Activated CD4-positive, alpha-beta T cell treated with anti-CD3 and anti-CD28 coated beads, Interleukin-2, amount 10 ng/mL, durations not matched to agents 7 days and 5 days (primary cell): ENCODE measurements at regions not wholly inside any gene's neighbourhood (a gene's known extent, or its start where the extent isn't known, plus 50 kb on each side); places are given as distances from the start of the nearest gene placed in this dataset.

Experiments used
- CTCF ChIA-PET: fragments of 350-600 bp; sonication (Branson Sonifier 250); formaldehyde crosslinking; loops from one replicate; lab custom pipeline; 2021; ENCODE audit warnings: antibody characterized with exemption; lab: Charles Lee
- POLR2A ChIA-PET: fragments of 350-600 bp; sonication (Branson Sonifier 250); formaldehyde crosslinking; loops from one replicate; lab custom pipeline; 2021; ENCODE audit warnings: antibody characterized with exemption; lab: Charles Lee
- DNase-seq: peaks from one replicate; pipeline ENCODE4 v3.0.0-alpha.2; 2020
- H3K27ac Mint-ChIP-seq: one replicate; pipeline ENCODE4 v1.8.0; 2021; ENCODE audit warnings: mild to moderate bottlenecking, moderate library complexity, mixed read lengths
- H3K27me3 Mint-ChIP-seq: one replicate; pipeline ENCODE4 v1.8.0; 2021; ENCODE audit warnings: mixed read lengths
- H3K36me3 Mint-ChIP-seq: one replicate; pipeline ENCODE4 v1.8.0; 2021; ENCODE audit warnings: low read depth, mixed read lengths
- H3K4me1 Mint-ChIP-seq: one replicate; pipeline ENCODE4 v1.8.0; 2021; ENCODE audit warnings: mixed read lengths
- H3K4me3 Mint-ChIP-seq: one replicate; pipeline ENCODE4 v1.8.0; 2021; ENCODE audit warnings: mild to moderate bottlenecking, moderate library complexity, mixed read lengths
- H3K9me3 Mint-ChIP-seq: one replicate; pipeline ENCODE4 v1.8.0; 2021; ENCODE audit warnings: mixed read lengths

DNA sequence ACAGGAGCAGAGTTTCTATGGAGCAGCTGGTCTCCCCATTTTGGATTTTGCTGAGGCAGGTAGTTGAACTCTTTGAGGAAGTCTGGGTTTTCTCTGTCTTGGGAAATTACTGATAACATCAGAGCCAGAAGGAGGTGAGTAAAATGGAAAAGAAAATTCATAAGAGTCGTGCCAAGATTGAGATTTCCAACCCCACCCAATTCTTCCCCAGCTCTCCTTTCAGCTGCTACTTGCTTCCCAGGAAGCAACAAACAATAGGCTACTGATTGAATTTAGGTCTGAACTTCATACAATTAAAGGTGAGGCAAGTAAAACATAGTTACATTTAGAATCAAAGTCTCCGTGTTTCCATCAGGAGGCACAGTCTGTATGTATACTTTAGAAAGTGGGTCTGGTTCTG lies 54.6 kb upstream of the EOLA2 start:
- peaks cover 2% of the 10 kb centered on the region for H3K9me3 Mint-ChIP-seq
- no peaks in the 10 kb centered on the region for H3K27me3 Mint-ChIP-seq
- H3K4me3 Mint-ChIP-seq: no peak overlapping the region
- POLR2A ChIA-PET: no interaction called here
- CTCF ChIA-PET: no interaction called here
- H3K36me3 Mint-ChIP-seq: peaks cover 13% of the 10 kb centered on the region
- H3K4me1 Mint-ChIP-seq: no peaks in the 10 kb centered on the region
- H3K27ac Mint-ChIP-seq: no peak overlapping the region
- DNase-seq: no peak

DNA sequence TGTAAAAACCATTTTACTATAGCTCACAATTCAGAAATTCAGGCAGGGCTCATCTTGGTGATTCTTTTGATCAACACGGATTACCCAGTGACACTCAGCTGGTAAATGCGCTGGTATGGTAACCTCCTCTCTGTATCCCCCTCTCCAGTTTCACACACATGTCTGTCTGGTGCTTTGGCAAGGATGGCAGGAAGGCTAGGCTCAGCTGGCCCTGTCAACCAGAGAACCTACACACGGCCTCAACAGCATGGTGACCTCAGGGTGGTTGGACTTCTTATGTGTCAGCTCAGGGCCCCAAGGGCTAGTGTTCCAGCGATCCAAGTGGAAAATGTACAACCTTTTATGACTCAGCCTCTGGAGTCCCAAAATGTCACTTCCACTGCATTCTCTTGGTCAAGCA lies 55.7 kb upstream of the EOLA2 start:
- CTCF ChIA-PET: no interaction called here
- POLR2A ChIA-PET: no interaction called here
- DNase-seq: no peak
- H3K36me3 Mint-ChIP-seq: peaks cover 15% of the 10 kb centered on the region
- no peak overlapping the region for H3K27ac Mint-ChIP-seq
- H3K4me1 Mint-ChIP-seq: no peaks in the 10 kb centered on the region
- no peak overlapping the region for H3K4me3 Mint-ChIP-seq
- peaks cover 4% of the 10 kb centered on the region for H3K9me3 Mint-ChIP-seq
- no peaks in the 10 kb centered on the region for H3K27me3 Mint-ChIP-seq

GRCh38 chrX:149996515-149996914 lies 58.2 kb upstream of the EOLA2 start:
- CTCF ChIA-PET: no interaction called here
- H3K27ac Mint-ChIP-seq: no peak overlapping the region
- peaks cover 15% of the 10 kb centered on the region for H3K36me3 Mint-ChIP-seq

GRCh38 chrX:150005027-150005426 lies 66.7 kb upstream of the EOLA2 start:
- POLR2A ChIA-PET: no interaction called here
- CTCF ChIA-PET: no interaction called here
- no peak overlapping the region for H3K4me3 Mint-ChIP-seq

More at GRCh38 chrX:149996515-149996914, 58.2 kb upstream of the EOLA2 start:
- Mint-ChIP-seq H3K9me3 (peaks cover 4% of the 10 kb centered on the region), H3K27me3 (no peaks in the 10 kb centered on the region), H3K4me1 (no peaks in the 10 kb centered on the region), H3K4me3 (no peak overlapping the region)
- POLR2A ChIA-PET: no interaction called here
- no peak for DNase-seq

DNA sequence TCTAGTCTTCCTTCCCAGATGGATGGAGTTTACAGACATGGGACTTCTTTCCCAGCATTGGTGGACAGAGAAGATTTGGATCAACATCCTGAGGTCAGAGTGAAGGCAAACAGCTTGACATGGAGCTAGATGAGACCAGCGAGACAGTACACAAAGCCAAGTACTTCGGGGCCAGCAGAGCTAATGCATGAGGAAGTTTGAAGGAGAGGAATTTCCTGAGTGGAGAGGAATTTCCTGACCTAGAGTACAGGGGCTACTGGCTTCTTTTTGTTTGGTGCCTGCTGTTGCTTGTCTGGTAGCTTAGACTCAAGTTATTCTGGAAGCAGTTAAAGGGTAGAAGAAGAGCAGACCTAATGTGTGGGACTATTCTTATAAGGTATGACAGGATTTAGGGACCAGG lies 69.1 kb upstream of the EOLA2 start:
- ChIA-PET CTCF (no interaction called here), POLR2A (no interaction called here)
- Mint-ChIP-seq H3K9me3 (no peaks in the 10 kb centered on the region), H3K27ac (no peak overlapping the region), H3K4me3 (no peak overlapping the region), H3K36me3 (no peaks in the 10 kb centered on the region), H3K4me1 (no peaks in the 10 kb centered on the region), H3K27me3 (no peaks in the 10 kb centered on the region)
- no peak for DNase-seq

More at GRCh38 chrX:150005027-150005426, 66.7 kb upstream of the EOLA2 start:
- no peaks in the 10 kb centered on the region for H3K27me3 Mint-ChIP-seq
- H3K9me3 Mint-ChIP-seq: no peaks in the 10 kb centered on the region
- no peaks in the 10 kb centered on the region for H3K4me1 Mint-ChIP-seq
- no peak overlapping the region for H3K27ac Mint-ChIP-seq
- no peaks in the 10 kb centered on the region for H3K36me3 Mint-ChIP-seq
- DNase-seq: no peak

DNA sequence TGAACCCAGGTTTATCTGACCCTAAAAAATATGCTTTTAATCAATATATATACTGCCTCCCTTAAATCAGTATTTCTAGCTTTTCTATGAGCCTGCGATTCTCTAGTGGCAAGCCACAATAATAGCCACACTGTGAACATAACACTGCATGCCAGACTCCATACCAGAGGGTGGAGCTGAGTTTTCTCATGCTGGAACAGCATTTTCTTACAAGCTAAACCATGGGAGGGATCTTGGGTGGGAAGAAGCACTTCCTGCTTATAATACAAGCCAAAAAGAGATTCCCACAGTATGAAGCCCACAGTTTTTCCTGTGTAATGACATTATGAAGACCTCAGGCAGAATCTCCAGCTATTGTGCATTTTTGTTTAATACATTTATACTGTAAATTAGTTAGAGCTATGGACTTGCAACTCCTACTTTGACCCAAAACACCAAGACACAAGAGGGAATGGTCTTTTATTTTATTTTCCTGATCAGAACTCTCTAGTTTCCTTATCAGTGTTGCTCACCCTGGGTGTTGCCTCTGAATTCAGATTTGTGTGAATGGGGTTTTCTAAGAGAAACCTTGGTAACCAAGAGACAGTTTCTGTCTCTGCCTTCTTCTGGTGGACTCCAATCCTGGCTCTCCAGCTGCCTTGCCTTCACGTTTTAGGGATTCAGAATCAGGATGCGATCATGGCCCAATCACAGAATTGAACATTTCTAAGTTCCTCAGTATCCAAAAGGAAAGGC lies 74.5 kb upstream of the EOLA2 start:
- H3K4me1 Mint-ChIP-seq: no peaks in the 10 kb centered on the region
- no peak overlapping the region for H3K27ac Mint-ChIP-seq
- DNase-seq: no peak
- H3K27me3 Mint-ChIP-seq: no peaks in the 10 kb centered on the region
- no peaks in the 10 kb centered on the region for H3K9me3 Mint-ChIP-seq
- ChIA-PET CTCF (no interaction called here), POLR2A (no interaction called here)
- H3K36me3 Mint-ChIP-seq: no peaks in the 10 kb centered on the region
- H3K4me3 Mint-ChIP-seq: no peak overlapping the region

DNA sequence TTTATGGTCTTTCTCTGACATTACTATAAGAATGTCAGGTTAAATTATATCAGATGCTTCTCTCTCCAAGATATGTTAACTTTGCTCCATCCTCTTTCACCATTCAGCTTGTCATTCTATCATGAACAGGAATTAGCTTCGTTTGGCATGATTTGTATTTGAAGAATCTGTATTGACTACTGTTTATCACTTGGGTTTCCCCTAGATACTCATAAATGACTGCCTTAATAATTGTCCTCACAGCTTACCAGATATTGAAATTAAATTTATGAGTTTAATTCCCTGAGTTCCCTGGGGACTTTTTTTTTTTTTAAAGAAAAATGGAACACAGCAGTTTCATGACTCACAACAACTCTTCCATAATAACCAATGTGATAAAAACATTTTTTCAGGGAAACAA lies 76.2 kb upstream of the EOLA2 start:
- Mint-ChIP-seq H3K36me3 (no peaks in the 10 kb centered on the region), H3K4me1 (no peaks in the 10 kb centered on the region), H3K4me3 (no peak overlapping the region), H3K27ac (no peak overlapping the region), H3K27me3 (no peaks in the 10 kb centered on the region), H3K9me3 (no peaks in the 10 kb centered on the region)
- no peak for DNase-seq
- CTCF ChIA-PET: no interaction called here
- POLR2A ChIA-PET: no interaction called here

GRCh38 chrX:150017868-150018267 lies 79.6 kb upstream of the EOLA2 start:
- DNase-seq: no peak
- no peak overlapping the region for H3K4me3 Mint-ChIP-seq
- H3K4me1 Mint-ChIP-seq: no peaks in the 10 kb centered on the region
- H3K9me3 Mint-ChIP-seq: no peaks in the 10 kb centered on the region
- ChIA-PET CTCF (no interaction called here), POLR2A (no interaction called here)
- H3K36me3 Mint-ChIP-seq: no peaks in the 10 kb centered on the region
- H3K27ac Mint-ChIP-seq: no peak overlapping the region
- H3K27me3 Mint-ChIP-seq: no peaks in the 10 kb centered on the region

DNA sequence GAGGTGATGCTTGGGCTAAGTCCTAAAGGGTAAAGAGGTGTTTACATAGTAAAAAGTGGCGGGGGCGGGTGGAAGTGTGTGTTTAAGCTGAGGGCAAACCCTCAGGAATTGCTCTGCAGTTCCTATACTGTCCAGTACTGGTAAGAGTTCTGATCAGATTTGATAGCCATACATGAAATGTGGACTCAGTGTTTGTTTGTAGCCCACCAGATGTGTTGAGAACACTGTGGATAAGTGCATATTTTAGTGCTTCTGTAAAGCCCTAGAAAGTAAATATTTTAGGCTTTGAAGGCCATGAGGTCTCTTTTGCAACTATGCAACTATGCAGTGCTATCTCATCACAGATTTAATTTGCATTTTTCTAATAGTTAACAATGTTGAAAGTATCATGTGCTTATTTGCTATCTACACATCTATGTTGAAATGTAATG lies 80.7 kb upstream of the EOLA2 start:
- Mint-ChIP-seq H3K36me3 (no peaks in the 10 kb centered on the region), H3K4me1 (no peaks in the 10 kb centered on the region), H3K27me3 (no peaks in the 10 kb centered on the region), H3K4me3 (no peak overlapping the region), H3K27ac (no peak overlapping the region), H3K9me3 (no peaks in the 10 kb centered on the region)
- CTCF ChIA-PET: no interaction called here
- DNase-seq: no peak
- POLR2A ChIA-PET: no interaction called here

- CTCF ChIA-PET: no interaction called here
- no peak for DNase-seq
- Mint-ChIP-seq H3K4me3 (peak overlapping the region; percentile 10), H3K4me1 (peaks cover 14% of the 10 kb centered on the region), H3K36me3 (peaks cover 14% of the 10 kb centered on the region), H3K27me3 (no peaks in the 10 kb centered on the region), H3K27ac (peak overlapping the region; percentile 81), H3K9me3 (peaks cover 6% of the 10 kb centered on the region)
- POLR2A ChIA-PET: no interaction called here
These were observed 90.4 kb upstream of the EOLA2 start for GRCh38 chrX:150028692-150029091.

GRCh38 chrX:150032742-150033141 lies 94.5 kb upstream of the EOLA2 start:
- Mint-ChIP-seq H3K27ac (no peak overlapping the region), H3K36me3 (peaks cover 8% of the 10 kb centered on the region), H3K4me3 (no peak overlapping the region), H3K9me3 (peaks cover 17% of the 10 kb centered on the region), H3K27me3 (no peaks in the 10 kb centered on the region), H3K4me1 (peaks cover 14% of the 10 kb centered on the region)
- no peak for DNase-seq
- ChIA-PET CTCF (no interaction called here), POLR2A (no interaction called here)

DNA sequence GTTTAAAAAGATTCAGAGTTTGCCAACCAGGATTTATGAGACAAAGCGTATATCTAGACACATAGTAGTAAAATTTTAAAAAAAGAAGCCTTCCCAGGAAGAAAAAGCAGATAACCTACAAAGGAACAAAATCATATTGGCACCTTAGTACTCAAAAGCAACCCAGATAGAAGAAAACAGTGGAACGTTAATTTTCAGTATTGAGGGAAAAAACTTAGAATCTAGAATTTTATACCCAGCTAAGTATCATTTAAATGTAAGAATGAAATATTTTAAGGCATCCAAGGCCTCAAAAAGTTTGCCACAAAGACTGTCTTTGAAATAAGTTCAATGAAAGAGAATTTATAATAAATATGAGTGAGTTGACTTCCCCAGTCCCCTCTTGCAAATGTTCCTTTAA lies 96.5 kb upstream of the EOLA2 start:
- Mint-ChIP-seq H3K4me1 (no peaks in the 10 kb centered on the region), H3K4me3 (no peak overlapping the region), H3K36me3 (no peaks in the 10 kb centered on the region), H3K27me3 (no peaks in the 10 kb centered on the region), H3K9me3 (peaks cover 10% of the 10 kb centered on the region), H3K27ac (no peak overlapping the region)
- CTCF ChIA-PET: no interaction called here
- POLR2A ChIA-PET: no interaction called here
- no peak for DNase-seq

DNA sequence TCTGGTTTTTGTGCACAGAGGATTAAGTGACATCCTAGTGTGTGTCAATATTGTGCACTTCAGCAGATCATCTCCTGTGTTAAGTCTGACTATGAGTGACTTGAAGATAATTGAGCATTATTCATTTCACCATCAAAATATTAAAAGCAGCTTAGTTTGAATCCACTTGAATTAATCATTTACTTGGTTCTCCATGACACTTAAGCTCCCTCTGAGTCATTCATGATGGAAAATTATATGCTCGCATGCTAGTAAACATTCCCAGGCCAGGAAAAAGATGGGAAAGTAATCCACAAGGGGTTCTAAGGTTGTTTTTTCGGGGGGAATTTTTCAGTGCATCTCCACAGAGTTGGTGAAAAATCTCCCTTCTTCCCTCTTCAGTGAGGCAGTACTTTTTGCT lies 97.2 kb upstream of the EOLA2 start:
- H3K27ac Mint-ChIP-seq: no peak overlapping the region
- H3K4me1 Mint-ChIP-seq: no peaks in the 10 kb centered on the region
- peaks cover 10% of the 10 kb centered on the region for H3K9me3 Mint-ChIP-seq
- DNase-seq: no peak
- H3K4me3 Mint-ChIP-seq: no peak overlapping the region
- H3K27me3 Mint-ChIP-seq: peaks cover 3% of the 10 kb centered on the region
- no peaks in the 10 kb centered on the region for H3K36me3 Mint-ChIP-seq
- POLR2A ChIA-PET: no interaction called here
- CTCF ChIA-PET: no interaction called here

DNA sequence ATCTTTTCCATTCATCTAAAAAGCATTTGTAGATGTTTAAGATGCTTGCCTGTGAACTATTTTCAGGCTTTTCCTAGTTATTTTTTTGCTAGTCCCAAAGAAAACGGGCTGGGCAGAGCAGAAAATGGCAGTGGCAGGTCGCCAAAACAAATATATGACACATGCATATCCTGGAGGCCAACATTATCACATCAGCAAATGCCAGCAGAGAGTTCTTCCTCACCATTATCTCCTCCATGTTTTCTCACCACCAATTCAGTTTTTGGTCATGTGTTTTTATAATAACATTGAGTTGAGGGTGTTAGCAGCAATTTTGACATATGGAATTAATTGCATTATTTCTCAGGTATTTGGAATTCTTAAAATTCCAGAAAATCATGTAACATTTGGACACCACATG lies 97.9 kb upstream of the EOLA2 start:
- CTCF ChIA-PET: no interaction called here
- H3K36me3 Mint-ChIP-seq: no peaks in the 10 kb centered on the region
- H3K27ac Mint-ChIP-seq: no peak overlapping the region
- POLR2A ChIA-PET: no interaction called here
- H3K4me3 Mint-ChIP-seq: no peak overlapping the region
- DNase-seq: no peak
- H3K9me3 Mint-ChIP-seq: peaks cover 10% of the 10 kb centered on the region
- H3K4me1 Mint-ChIP-seq: no peaks in the 10 kb centered on the region
- peaks cover 3% of the 10 kb centered on the region for H3K27me3 Mint-ChIP-seq
